AG09319 (cell line): ENCODE measurements at regions not wholly inside any gene's neighbourhood (a gene's known extent, or its start where the extent isn't known, plus 50 kb on each side); places are given as distances from the start of the nearest gene placed in this dataset.

ENCODE experiments used
- DNase-seq: peaks from one replicate; pipeline ENCODE4 v3.0.0-alpha.2; 2010; ENCODE audit warnings: low read depth; ENCODE audit errors: extremely low read depth
- TF ChIP-seq, protein P1 (sequence below): IDR thresholded peaks from 2 replicates; pipeline ENCODE4 v1.5.1; 2011; ENCODE audit warnings: low read depth, mild to moderate bottlenecking, inconsistent platforms, low read length, moderate library complexity

DNA sequence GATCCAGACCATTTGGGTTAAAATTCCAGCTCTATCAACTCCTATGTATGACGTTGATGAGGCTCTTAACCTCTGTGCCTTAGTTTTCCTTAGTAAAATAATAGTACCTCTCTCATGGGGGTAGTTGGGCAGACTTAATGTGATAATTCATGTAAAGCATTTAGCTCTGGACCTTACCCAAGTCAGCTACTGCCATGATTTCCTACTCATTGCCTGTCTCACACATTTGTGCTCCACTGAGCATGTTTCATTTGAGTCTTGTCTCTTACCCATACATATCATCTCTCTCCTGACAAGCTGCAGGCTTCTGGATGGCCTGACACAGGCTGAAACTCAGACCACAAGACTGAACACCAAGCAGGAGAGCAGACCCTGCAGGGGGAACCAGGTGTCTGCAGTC lies 77.7 kb upstream of the ZBTB40 start:
- no peak for DNase-seq
- TF ChIP-seq, protein P1, sequence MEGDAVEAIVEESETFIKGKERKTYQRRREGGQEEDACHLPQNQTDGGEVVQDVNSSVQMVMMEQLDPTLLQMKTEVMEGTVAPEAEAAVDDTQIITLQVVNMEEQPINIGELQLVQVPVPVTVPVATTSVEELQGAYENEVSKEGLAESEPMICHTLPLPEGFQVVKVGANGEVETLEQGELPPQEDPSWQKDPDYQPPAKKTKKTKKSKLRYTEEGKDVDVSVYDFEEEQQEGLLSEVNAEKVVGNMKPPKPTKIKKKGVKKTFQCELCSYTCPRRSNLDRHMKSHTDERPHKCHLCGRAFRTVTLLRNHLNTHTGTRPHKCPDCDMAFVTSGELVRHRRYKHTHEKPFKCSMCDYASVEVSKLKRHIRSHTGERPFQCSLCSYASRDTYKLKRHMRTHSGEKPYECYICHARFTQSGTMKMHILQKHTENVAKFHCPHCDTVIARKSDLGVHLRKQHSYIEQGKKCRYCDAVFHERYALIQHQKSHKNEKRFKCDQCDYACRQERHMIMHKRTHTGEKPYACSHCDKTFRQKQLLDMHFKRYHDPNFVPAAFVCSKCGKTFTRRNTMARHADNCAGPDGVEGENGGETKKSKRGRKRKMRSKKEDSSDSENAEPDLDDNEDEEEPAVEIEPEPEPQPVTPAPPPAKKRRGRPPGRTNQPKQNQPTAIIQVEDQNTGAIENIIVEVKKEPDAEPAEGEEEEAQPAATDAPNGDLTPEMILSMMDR: no peak

DNA sequence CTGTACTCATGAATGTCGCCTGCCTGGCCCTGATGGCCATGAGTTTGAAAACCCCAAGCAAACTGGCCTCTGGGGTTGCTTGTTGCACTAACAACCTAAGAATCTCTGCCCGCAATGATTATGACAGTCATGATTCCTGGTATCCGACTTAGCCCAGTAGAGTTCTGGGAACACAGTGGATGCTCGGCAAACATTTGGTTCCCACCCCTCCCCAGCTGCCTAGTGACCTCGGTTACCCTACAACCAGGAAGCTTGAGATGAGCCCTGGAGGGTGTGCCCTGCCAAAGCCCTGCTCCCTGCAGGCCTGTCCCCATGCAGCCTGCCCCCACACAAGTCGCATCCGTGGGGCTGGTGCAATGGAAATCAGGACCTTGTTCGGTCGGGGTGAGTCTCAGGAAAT lies 76.0 kb upstream of the ZBTB40 start:
- no peak for DNase-seq
- TF ChIP-seq, protein P1: no peak

- no peak for DNase-seq
- TF ChIP-seq, protein P1: no peak
Measured at GRCh38 chr1:22376001-22376400, 75.7 kb upstream of the ZBTB40 start.

DNA sequence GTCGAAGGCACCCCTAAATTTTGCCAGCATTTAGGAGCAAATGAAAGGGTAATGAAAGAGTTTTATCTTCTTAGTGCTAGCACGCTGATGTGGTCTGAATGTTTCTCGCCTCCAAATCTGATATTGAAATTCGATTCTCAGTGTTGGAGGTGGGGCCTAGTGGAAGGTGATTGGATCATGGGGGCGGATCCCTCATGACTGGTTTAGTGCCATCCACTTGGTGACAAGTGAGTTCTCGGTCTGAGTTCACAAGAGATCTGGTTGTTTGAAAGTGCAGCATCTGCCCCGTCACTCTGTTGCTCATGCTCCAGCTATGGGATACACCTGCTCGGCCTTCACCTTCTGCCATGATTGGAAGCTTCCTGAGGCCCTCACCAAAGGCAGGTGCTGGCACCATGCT lies 75.1 kb upstream of the ZBTB40 start:
- TF ChIP-seq, protein P1: no peak
- no peak for DNase-seq

GRCh38 chr1:22376976-22377375 lies 74.7 kb upstream of the ZBTB40 start:
- no peak for DNase-seq
- TF ChIP-seq, protein P1: no peak

GRCh38 chr1:22379566-22379965 lies 72.1 kb upstream of the ZBTB40 start:
- TF ChIP-seq, protein P1: no peak
- DNase-seq: no peak

GRCh38 chr1:22380024-22380785 lies 71.4 kb upstream of the ZBTB40 start:
- no peak for DNase-seq
- TF ChIP-seq, protein P1: no peak
